H1 (cell line): ENCODE measurements at regions not wholly inside any gene's neighbourhood (a gene's known extent, or its start where the extent isn't known, plus 50 kb on each side); places are given as distances from the start of the nearest gene placed in this dataset.

Source experiments
- CTCF ChIA-PET: fragments of 300-600 bp; sonication (Branson Sonifier 250); formaldehyde crosslinking; loops from one replicate; lab custom pipeline; 2021; ENCODE audit not compliant: partially characterized antibody; lab: Charles Lee
- POLR2A ChIA-PET: fragments of 300-600 bp; sonication (Branson Sonifier 250); formaldehyde crosslinking; loops from one replicate; lab custom pipeline; 2021; ENCODE audit warnings: inconsistent platforms; ENCODE audit not compliant: partially characterized antibody; lab: Charles Lee
- DNase-seq, 2 experiments: peaks; one replicate each; pipeline versions ENCODE4 v3.0.0 to v3.0.0-alpha.2; 2010 to 2022; ENCODE audit warnings: low spot score in 2 of 2, low read depth in 1 of 2, mixed read lengths in 1 of 2
- FAIRE-seq: peaks from 2 replicates; lab custom pipeline; 2011; peaks lifted over from hg19 to GRCh38; lab: Jason Lieb, UNC
- H2AFZ ChIP-seq: 2 replicates; pipeline ENCODE4 v1.8.1; 2012; ENCODE audit warnings: low read length, inconsistent platforms
- H2AK5ac ChIP-seq: 2 replicates; pipeline ENCODE4 v1.6.1; 2013; ENCODE audit warnings: low read depth, low read length
- H2BK120ac ChIP-seq: replicated peaks from 2 replicates; pipeline ENCODE3; 2013; ENCODE audit warnings: low read depth, low read length, inconsistent platforms
- H2BK12ac ChIP-seq: 2 replicates; pipeline ENCODE4 v1.6.1; 2013; ENCODE audit warnings: low read depth, low read length
- H2BK15ac ChIP-seq: 2 replicates; pipeline ENCODE4 v1.6.1; 2013; ENCODE audit warnings: low read length
- H2BK20ac ChIP-seq: 2 replicates; pipeline ENCODE4 v1.6.1; 2013; ENCODE audit warnings: low read length
- H2BK5ac ChIP-seq: 2 replicates; pipeline ENCODE4 v1.6.1; 2013; ENCODE audit warnings: low read depth, low read length
- H3K14ac ChIP-seq: 2 replicates; pipeline ENCODE4 v1.6.1; 2013; ENCODE audit warnings: inconsistent platforms; ENCODE audit not compliant: insufficient read length
- H3K18ac ChIP-seq: 2 replicates; pipeline ENCODE4 v1.6.1; 2013; ENCODE audit warnings: low read length; ENCODE audit errors: extremely low read depth
- H3K23ac ChIP-seq: 2 replicates; pipeline ENCODE4 v1.6.1; 2013; ENCODE audit warnings: inconsistent platforms; ENCODE audit not compliant: insufficient read length
- H3K23me2 ChIP-seq: 2 replicates; pipeline ENCODE4 v1.6.1; 2013; ENCODE audit warnings: low read depth, low read length
- H3K27ac ChIP-seq: 2 replicates; pipeline ENCODE4 v1.6.1; 2011; ENCODE audit warnings: low read depth, low read length, inconsistent platforms
- H3K27me3 ChIP-seq, 4 experiments: replicated peaks in 1 of 4; 1 replicate in 1 of 4; 2 replicates in 3 of 4; pipeline versions ENCODE4 v1.6.1 to v1.8.1; 2011 to 2013; ENCODE audit warnings: low read length in 3 of 4, mild to moderate bottlenecking in 3 of 4, inconsistent platforms in 2 of 4, mixed read lengths in 2 of 4, moderate library complexity in 1 of 4; ENCODE audit not compliant: control insufficient read depth in 3 of 4, insufficient read depth in 3 of 4; ENCODE audit errors: extremely low read depth in 1 of 4
- H3K36me3 ChIP-seq, 4 experiments: 2 replicates each; pipeline versions ENCODE4 v1.6.1 to v1.8.1; 2011 to 2013; ENCODE audit warnings: mild to moderate bottlenecking in 4 of 4, low read length in 3 of 4, moderate library complexity in 2 of 4, control low read depth in 1 of 4, inconsistent platforms in 1 of 4; ENCODE audit not compliant: insufficient read depth in 4 of 4, control insufficient read depth in 2 of 4
- H3K4ac ChIP-seq: replicated peaks from 2 replicates; pipeline ENCODE3; 2013; ENCODE audit warnings: low read length, low read depth, mixed read lengths, inconsistent platforms; ENCODE audit not compliant: insufficient read length
- H3K4me1 ChIP-seq, 4 experiments: replicated peaks in 1 of 4; 1 replicate in 1 of 4; 2 replicates in 3 of 4; pipeline versions ENCODE4 v1.6.1 to v1.8.1; 2011 to 2013; ENCODE audit warnings: low read length in 3 of 4, inconsistent platforms in 2 of 4, mixed read lengths in 1 of 4; ENCODE audit not compliant: insufficient read depth in 4 of 4, control insufficient read depth in 3 of 4
- H3K4me2 ChIP-seq, 2 experiments: 2 replicates each; pipeline versions ENCODE4 v1.6.1 to v1.8.1; 2011 to 2013; ENCODE audit warnings: low read depth in 2 of 2, low read length in 2 of 2, control low read depth in 1 of 2, inconsistent platforms in 1 of 2, mild to moderate bottlenecking in 1 of 2; ENCODE audit not compliant: insufficient read depth in 1 of 2
- H3K4me3 ChIP-seq, 4 experiments: fragments of 200-600, 300-600 bp in 1 of 4; sonication (generic), shearing (Covaris generic), sonication (Bioruptor Twin) in 1 of 4; 2 replicates each; pipeline versions ENCODE4 v1.5.1 to v1.8.1; 2011 to 2016; ENCODE audit warnings: low read length in 4 of 4, low read depth in 3 of 4, control low read depth in 2 of 4, inconsistent platforms in 2 of 4, mild to moderate bottlenecking in 2 of 4, mixed read lengths in 1 of 4, moderate library complexity in 1 of 4; ENCODE audit not compliant: insufficient read depth in 2 of 4; ENCODE audit errors: extremely low read depth in 1 of 4
- H3K56ac ChIP-seq: replicated peaks from 2 replicates; pipeline ENCODE3; 2013; ENCODE audit warnings: low read depth, mild to moderate bottlenecking, mixed read lengths, low read length, inconsistent platforms; ENCODE audit not compliant: insufficient read length
- H3K79me1 ChIP-seq: 2 replicates; pipeline ENCODE4 v1.6.1; 2013; ENCODE audit warnings: low read depth, low read length, control low read depth
- H3K79me2 ChIP-seq, 2 experiments: 2 replicates each; pipeline versions ENCODE4 v1.6.1 to v1.8.1; 2012 to 2013; ENCODE audit warnings: low read length in 2 of 2, mild to moderate bottlenecking in 2 of 2, inconsistent platforms in 1 of 2; ENCODE audit not compliant: insufficient read depth in 2 of 2, control insufficient read depth in 1 of 2
- H3K9ac ChIP-seq, 4 experiments: replicated peaks in 1 of 4; 1 replicate in 1 of 4; 2 replicates in 3 of 4; pipeline versions ENCODE4 v1.6.1 to v1.8.1; 2011 to 2013; ENCODE audit warnings: low read depth in 3 of 4, low read length in 3 of 4, control low read depth in 2 of 4, mild to moderate bottlenecking in 2 of 4, moderate library complexity in 2 of 4, inconsistent platforms in 1 of 4; ENCODE audit errors: extremely low read depth in 1 of 4
- H3K9me3 ChIP-seq, 2 experiments: 2 replicates each; pipeline versions ENCODE4 v1.6.1 to v1.8.1; 2012 to 2013; ENCODE audit warnings: mild to moderate bottlenecking in 2 of 2, moderate library complexity in 2 of 2, control low read depth in 1 of 2, inconsistent platforms in 1 of 2, low read depth in 1 of 2, low read length in 1 of 2, mixed read lengths in 1 of 2; ENCODE audit not compliant: insufficient read depth in 2 of 2
- H4K20me1 ChIP-seq, 2 experiments: replicated peaks in 1 of 2; 2 replicates each; pipeline versions ENCODE3 to v1.8.1; 2011 to 2013; ENCODE audit warnings: inconsistent platforms in 2 of 2, low read length in 2 of 2, mild to moderate bottlenecking in 1 of 2; ENCODE audit not compliant: insufficient read depth in 2 of 2, control insufficient read depth in 1 of 2
- H4K5ac ChIP-seq: 2 replicates; pipeline ENCODE4 v1.6.1; 2013; ENCODE audit warnings: low read length, low read depth, mixed read lengths, inconsistent platforms; ENCODE audit not compliant: insufficient read length
- H4K8ac ChIP-seq: 2 replicates; pipeline ENCODE4 v1.8.0; 2013; ENCODE audit warnings: mild to moderate bottlenecking, moderate library complexity, low read length, inconsistent platforms; ENCODE audit not compliant: insufficient read depth; ENCODE audit errors: extremely low read depth
- H4K91ac ChIP-seq: replicated peaks from 2 replicates; pipeline ENCODE3; 2013; ENCODE audit warnings: low read length, mixed read lengths, inconsistent platforms; ENCODE audit not compliant: insufficient read length
- ASH2L ChIP-seq: fragments of 200-600, 300-600 bp; sonication (generic); IDR thresholded peaks from one replicate; pipeline ENCODE4 v1.7.1; 2017; ENCODE audit warnings: low read length
- CBX8 ChIP-seq: fragments of 300-800, 300-1000 bp; sonication (generic); IDR thresholded peaks from 2 replicates; pipeline ENCODE4 v1.7.1; 2016; ENCODE audit warnings: low read depth, low read length, borderline replicate concordance
- CTBP2 ChIP-seq: IDR thresholded peaks from 2 replicates; pipeline ENCODE4 v1.7.0; 2011; ENCODE audit warnings: borderline replicate concordance, mild to moderate bottlenecking, moderate library complexity, mixed read lengths, low read length; ENCODE audit not compliant: insufficient read depth, insufficient read length
- EP300 ChIP-seq, 2 experiments: IDR thresholded peaks; 1 replicate in 1 of 2; 2 replicates in 1 of 2; pipeline ENCODE4 v1.6.1; 2011 to 2012; ENCODE audit warnings: low read depth in 2 of 2, low read length in 2 of 2, mild to moderate bottlenecking in 2 of 2, borderline replicate concordance in 1 of 2, inconsistent platforms in 1 of 2, moderate library complexity in 1 of 2
- FOSL1 ChIP-seq: IDR thresholded peaks from 2 replicates; pipeline ENCODE4 v1.6.1; 2011; ENCODE audit warnings: mild to moderate bottlenecking, low read depth, low read length, moderate library complexity; ENCODE audit not compliant: insufficient read depth
- POLR2AphosphoS5 ChIP-seq: IDR thresholded peaks from 2 replicates; pipeline ENCODE4 v1.6.1; 2011; ENCODE audit warnings: low read depth, low read length
- SP4 ChIP-seq: IDR thresholded peaks from 2 replicates; pipeline ENCODE4 v1.6.1; 2012; ENCODE audit warnings: low read length, inconsistent platforms
- SUZ12 ChIP-seq: fragments of 200-600 bp; sonication (generic); IDR thresholded peaks from 2 replicates; pipeline ENCODE4 v1.6.1; 2012; ENCODE audit warnings: mild to moderate bottlenecking, inconsistent platforms, low read length, moderate library complexity, mixed read lengths
- TAF1 ChIP-seq: IDR thresholded peaks from 2 replicates; pipeline ENCODE4 v1.6.1; 2011; ENCODE audit warnings: mild to moderate bottlenecking, low read depth, low read length
- YY1 ChIP-seq: IDR thresholded peaks from 2 replicates; pipeline ENCODE4 v1.6.1; 2011; ENCODE audit warnings: low read depth, mild to moderate bottlenecking, low read length
- WGBS, 2 experiments: shearing (Covaris generic) in 1 of 2; methylation state at CpG; one replicate each; pipeline versions ENCODE4 v1.1.6 to v1.1.7; 2013 to 2015; ENCODE audit warnings: low lambda C conversion rate in 2 of 2, mixed read lengths in 2 of 2, inconsistent platforms in 1 of 2, low coverage in 1 of 2, missing lambda C conversion rate in 1 of 2; ENCODE audit not compliant: insufficient replicate concordance in 2 of 2, insufficient coverage in 1 of 2, insufficient read length in 1 of 2; ENCODE audit errors: extremely low coverage in 1 of 2, missing lambda C conversion rate in 1 of 2; 5-methylcytosine and 5-hydroxymethylcytosine counted together
- TF ChIP-seq, protein P1 (sequence below): IDR thresholded peaks from 2 replicates; pipeline ENCODE4 v1.6.1; 2012; ENCODE audit warnings: inconsistent platforms
- TF ChIP-seq, protein P2 (sequence below): IDR thresholded peaks from 2 replicates; pipeline ENCODE4 v1.6.1; 2011; ENCODE audit warnings: low read length, improper control_type of control experiment

DNA sequence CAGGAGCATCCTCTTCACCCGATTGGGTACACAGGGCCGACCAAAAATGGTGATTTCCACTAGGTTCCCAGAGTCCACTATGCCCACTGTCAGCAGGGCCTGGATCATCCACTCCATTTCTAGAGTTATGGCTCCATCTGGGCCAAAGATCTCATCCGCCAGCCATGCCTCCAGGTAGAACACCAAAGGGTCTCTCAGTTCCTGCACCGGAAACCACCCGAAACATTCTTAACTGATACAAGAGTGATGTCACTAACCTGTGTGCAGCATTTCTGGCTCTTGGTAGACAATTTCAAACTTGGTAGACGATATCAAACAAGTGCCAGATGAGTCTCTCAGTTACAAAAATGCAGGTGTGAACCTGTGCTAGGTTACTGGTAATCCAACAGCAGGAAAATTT lies 306.1 kb downstream of the BCOR start:
- CTCF ChIA-PET, result no interaction called here
- no peak overlapping the region for H3K23ac ChIP-seq

More for the DNA sequence above, 306.1 kb downstream of the BCOR start:
- Histone ChIP-seq H2BK12ac (no peak overlapping the region), H3K4me2 (no peak overlapping the region), H3K4me1 (no peaks in the 10 kb centered on the region), H4K5ac (no peak overlapping the region), H2AK5ac (no peak overlapping the region), H3K9ac (no peak overlapping the region), H3K79me2 (no peaks in the 10 kb centered on the region), H2BK120ac (no peak overlapping the region), H3K4me3 (no peak overlapping the region), H3K27ac (no peak overlapping the region), H4K91ac (no peak overlapping the region), H3K36me3 (no peaks in the 10 kb centered on the region), H3K14ac (no peak overlapping the region), H3K27me3 (no peaks in the 10 kb centered on the region), H3K79me1 (no peaks in the 10 kb centered on the region), H3K9me3 (no peaks in the 10 kb centered on the region), H3K4ac (no peak overlapping the region), H2BK20ac (no peak overlapping the region), H2AFZ (no peak overlapping the region), H3K18ac (no peak overlapping the region), H3K56ac (no peak overlapping the region), H2BK5ac (no peak overlapping the region), H3K23me2 (no peaks in the 10 kb centered on the region), H4K8ac (no peak overlapping the region), H2BK15ac (no peak overlapping the region), H4K20me1 (no peaks in the 10 kb centered on the region)
- POLR2A ChIA-PET, result no interaction called here
- WGBS, 2 experiments, result 96% methylated on average over 6 of the region's 6 CpGs; no CpG with 5 or more reads in 1 of the 2 experiments
- FAIRE-seq (no peak), DNase-seq (no peak)
- TF ChIP-seq EP300 (IDR thresholded peaks at IDR 0.05; ENCODE audit: borderline replicate concordance in 1 of 2, low read depth in 2 of 2, low read length in 2 of 2) (no peak), SP4 (no peak), TAF1 (no peak), SUZ12 (no peak), POLR2AphosphoS5 (no peak), ASH2L (no peak), CBX8 (no peak), FOSL1 (no peak), CTBP2 (no peak), YY1 (no peak)
- TF ChIP-seq, protein P1, sequence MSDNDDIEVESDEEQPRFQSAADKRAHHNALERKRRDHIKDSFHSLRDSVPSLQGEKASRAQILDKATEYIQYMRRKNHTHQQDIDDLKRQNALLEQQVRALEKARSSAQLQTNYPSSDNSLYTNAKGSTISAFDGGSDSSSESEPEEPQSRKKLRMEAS, result no peak
- TF ChIP-seq, protein P2, sequence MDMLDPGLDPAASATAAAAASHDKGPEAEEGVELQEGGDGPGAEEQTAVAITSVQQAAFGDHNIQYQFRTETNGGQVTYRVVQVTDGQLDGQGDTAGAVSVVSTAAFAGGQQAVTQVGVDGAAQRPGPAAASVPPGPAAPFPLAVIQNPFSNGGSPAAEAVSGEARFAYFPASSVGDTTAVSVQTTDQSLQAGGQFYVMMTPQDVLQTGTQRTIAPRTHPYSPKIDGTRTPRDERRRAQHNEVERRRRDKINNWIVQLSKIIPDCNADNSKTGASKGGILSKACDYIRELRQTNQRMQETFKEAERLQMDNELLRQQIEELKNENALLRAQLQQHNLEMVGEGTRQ, result no peak
